A549 (cell line): ENCODE measurements at regions not wholly inside any gene's neighbourhood (a gene's known extent, or its start where the extent isn't known, plus 50 kb on each side); places are given as distances from the start of the nearest gene placed in this dataset.

Source experiments
- ATAC-seq, 2 experiments: fragments of 200-7000 bp in 1 of 2; fragments of >200 bp in 1 of 2; cut with Nextera tagmentation in 1 of 2; cut with Tn5 transposase in 1 of 2; 3 replicates each; pipeline versions ENCODE4 v1.8.0 to v1.9.1; 2018 to 2020; ENCODE audit warnings: mild to moderate bottlenecking in 1 of 2, moderate library complexity in 1 of 2
- CTCF ChIA-PET: fragments of 300-600 bp; sonication (Branson Sonifier 250); formaldehyde crosslinking; extraction: SDS; loops from one replicate; lab custom pipeline; 2021; ENCODE audit warnings: antibody characterized with exemption, inconsistent platforms; lab: Yijun Ruan, JAX
- POLR2A ChIA-PET: fragments of 350-600 bp; formaldehyde crosslinking; extraction: SDS; loops from one replicate; lab custom pipeline; 2021; ENCODE audit warnings: antibody characterized with exemption, inconsistent platforms; lab: Yijun Ruan, JAX
- DNase-seq, 2 experiments: peaks; one replicate each; pipeline versions ENCODE4 v3.0.0 to v3.0.0-alpha.2; 2011 to 2016; ENCODE audit warnings: low read depth in 1 of 2, low spot score in 1 of 2
- FAIRE-seq: peaks from 2 replicates; lab custom pipeline; 2011; peaks lifted over from hg19 to GRCh38; lab: Jason Lieb, UNC
- H3K27ac ChIP-seq, 2 experiments: fragments of >200 bp; sonication (Bioruptor Twin); formaldehyde crosslinking; 3 replicates each; pipeline ENCODE4 v1.5.1; 2016 to 2017
- H3K4me1 ChIP-seq: fragments of >200 bp; sonication (Bioruptor Twin); formaldehyde crosslinking; 3 replicates; pipeline ENCODE4 v1.6.1; 2016
- H3K4me2 ChIP-seq: fragments of >200 bp; sonication (Bioruptor Twin); formaldehyde crosslinking; 3 replicates; pipeline ENCODE4 v1.6.1; 2016
- H3K4me3 ChIP-seq: fragments of >200 bp; sonication (Bioruptor Twin); formaldehyde crosslinking; 3 replicates; pipeline ENCODE4 v1.5.1; 2016
- H3K9me3 ChIP-seq: fragments of >200 bp; sonication (Bioruptor Twin); formaldehyde crosslinking; 3 replicates; pipeline ENCODE4 v1.6.1; 2016
- BHLHE40 ChIP-seq: IDR thresholded peaks from 2 replicates; pipeline ENCODE4 v1.6.1; 2012; ENCODE audit warnings: low read depth, low read length, inconsistent platforms
- CHD2 ChIP-seq: fragments of 150-350 bp; IDR thresholded peaks from 2 replicates; pipeline ENCODE4 v1.6.1; 2014; ENCODE audit warnings: low read length; ENCODE audit not compliant: partially characterized antibody
- CHD4 ChIP-seq: fragments of 200-600 bp; sonication (generic); IDR thresholded peaks from 2 replicates; pipeline ENCODE4 v1.6.1; 2016; ENCODE audit warnings: antibody characterized with exemption, mild to moderate bottlenecking, borderline replicate concordance
- EHMT2 ChIP-seq: fragments of 200-600 bp; sonication (generic); IDR thresholded peaks from 2 replicates; pipeline ENCODE4 v1.6.1; 2016; ENCODE audit warnings: antibody characterized with exemption, low read depth, mild to moderate bottlenecking, moderate library complexity
- FOSL2 ChIP-seq, 2 experiments: fragments of 450-650 bp in 1 of 2; fragments of >200 bp in 1 of 2; sonication (Bioruptor Twin) in 1 of 2; formaldehyde crosslinking; IDR thresholded peaks; 2 replicates each; pipeline versions ENCODE4 v1.5.0 to v1.6.1; 2016 to 2020; ENCODE audit warnings: mild to moderate bottlenecking in 1 of 2, moderate library complexity in 1 of 2
- GATA3 ChIP-seq: IDR thresholded peaks from 2 replicates; pipeline ENCODE4 v1.6.1; 2012; ENCODE audit warnings: borderline replicate concordance
- HOXB13 ChIP-seq: fragments of 250-450 bp; sonication (Bioruptor Pico); IDR thresholded peaks from 2 replicates; pipeline ENCODE4 v1.5.0; 2020; ENCODE audit warnings: low read depth, mild to moderate bottlenecking, moderate library complexity
- KDM5A ChIP-seq: fragments of 200-600 bp; sonication (generic); IDR thresholded peaks from 2 replicates; pipeline ENCODE4 v1.6.1; 2016; ENCODE audit warnings: antibody characterized with exemption, mild to moderate bottlenecking
- NR3C1 ChIP-seq: fragments of >200 bp; sonication (Bioruptor Twin); formaldehyde crosslinking; IDR thresholded peaks from 3 replicates; pipeline ENCODE4 v1.6.1; 2017
- PHF8 ChIP-seq: fragments of 200-600 bp; sonication (generic); IDR thresholded peaks from 2 replicates; pipeline ENCODE4 v1.6.1; 2016; ENCODE audit warnings: low read depth, mild to moderate bottlenecking, antibody characterized with exemption, moderate library complexity, borderline replicate concordance
- RAD21 ChIP-seq, 2 experiments: fragments of >200 bp in 1 of 2; sonication (Bioruptor Twin) in 1 of 2; formaldehyde crosslinking in 1 of 2; IDR thresholded peaks in 1 of 2; conservative IDR thresholded peaks in 1 of 2; 2 replicates in 1 of 2; 3 replicates in 1 of 2; pipeline ENCODE4 v1.6.1; 2012 to 2018; ENCODE audit warnings: inconsistent platforms in 1 of 2
- RCOR1 ChIP-seq: fragments of 150-350 bp; IDR thresholded peaks from 2 replicates; pipeline ENCODE4 v1.6.1; 2014; ENCODE audit warnings: antibody characterized with exemption, low read length, low read depth
- REST ChIP-seq: fragments of 200-600 bp; sonication (generic); IDR thresholded peaks from 2 replicates; pipeline ENCODE4 v1.6.1; 2016; ENCODE audit warnings: antibody characterized with exemption, mild to moderate bottlenecking, moderate library complexity
- SREBF2 ChIP-seq: fragments of 450-650 bp; IDR thresholded peaks from 2 replicates; pipeline ENCODE4 v1.6.1; 2014; ENCODE audit warnings: mild to moderate bottlenecking, moderate library complexity
- TFCP2L1 ChIP-seq: fragments of 250-450 bp; sonication (Bioruptor Pico); IDR thresholded peaks from 2 replicates; pipeline ENCODE4 v1.5.0; 2021; ENCODE audit warnings: mild to moderate bottlenecking
- ZNF302 ChIP-seq: fragments of 250-450 bp; sonication (Bioruptor Pico); IDR thresholded peaks from 2 replicates; pipeline ENCODE4 v1.9.0; 2021; ENCODE audit warnings: inconsistent platforms, mild to moderate bottlenecking, moderate library complexity
- ZSCAN20 ChIP-seq: fragments of 250-450 bp; sonication (Bioruptor Pico); IDR thresholded peaks from 2 replicates; pipeline ENCODE4 v1.8.0; 2022; ENCODE audit warnings: mild to moderate bottlenecking, moderate library complexity
- WGBS: methylation state at CpG from one replicate; pipeline ENCODE4 v1.1.6; 2017; ENCODE audit errors: missing lambda C conversion rate; 5-methylcytosine and 5-hydroxymethylcytosine counted together
- TF ChIP-seq, protein P1 (sequence below): IDR thresholded peaks from 2 replicates; pipeline ENCODE4 v1.6.1; 2012
- TF ChIP-seq, protein P2 (sequence below): IDR thresholded peaks from 2 replicates; pipeline ENCODE4 v1.6.1; 2012; ENCODE audit warnings: low read depth, borderline replicate concordance
- TF ChIP-seq, protein P3 (sequence below): fragments of 450-650 bp; IDR thresholded peaks from 2 replicates; pipeline ENCODE4 v1.6.1; 2014; ENCODE audit warnings: antibody characterized with exemption
- TF ChIP-seq, protein P4 (sequence below): fragments of 250-450 bp; sonication (Bioruptor Pico); IDR thresholded peaks from 2 replicates; pipeline ENCODE4 v1.5.0; 2021; ENCODE audit warnings: mild to moderate bottlenecking, moderate library complexity, borderline replicate concordance

GRCh38 chr5:89930591-89931392 lies 478.8 kb downstream of the CETN3 start:
- ATAC-seq (no peak), FAIRE-seq (no peak), DNase-seq (no peak)
- 2% methylated on average over 5 of the region's 5 CpGs for WGBS
- no peak overlapping the region for H3K27ac ChIP-seq
- no peak overlapping the region for H3K4me2 ChIP-seq
- TF ChIP-seq RCOR1 (no peak), CHD4 (no peak), FOSL2 (IDR thresholded peaks at IDR 0.05) (no peak), FOSL2 (CRISPR knock-in tag; IDR thresholded peaks at IDR 0.05) (no peak), TFCP2L1 (CRISPR knock-in tag) (no peak), GATA3 (no peak), EHMT2 (no peak), ZNF302 (CRISPR knock-in tag) (no peak), HOXB13 (no peak), PHF8 (no peak), RAD21 (conservative IDR thresholded peaks at IDR 0.05 in 1 of 2, IDR thresholded peaks at IDR 0.05 in 1 of 2) (no peak), KDM5A (no peak), REST (no peak), BHLHE40 (no peak), SREBF2 (no peak), CHD2 (no peak), ZSCAN20 (CRISPR knock-in tag) (no peak)
- TF ChIP-seq, protein P1, sequence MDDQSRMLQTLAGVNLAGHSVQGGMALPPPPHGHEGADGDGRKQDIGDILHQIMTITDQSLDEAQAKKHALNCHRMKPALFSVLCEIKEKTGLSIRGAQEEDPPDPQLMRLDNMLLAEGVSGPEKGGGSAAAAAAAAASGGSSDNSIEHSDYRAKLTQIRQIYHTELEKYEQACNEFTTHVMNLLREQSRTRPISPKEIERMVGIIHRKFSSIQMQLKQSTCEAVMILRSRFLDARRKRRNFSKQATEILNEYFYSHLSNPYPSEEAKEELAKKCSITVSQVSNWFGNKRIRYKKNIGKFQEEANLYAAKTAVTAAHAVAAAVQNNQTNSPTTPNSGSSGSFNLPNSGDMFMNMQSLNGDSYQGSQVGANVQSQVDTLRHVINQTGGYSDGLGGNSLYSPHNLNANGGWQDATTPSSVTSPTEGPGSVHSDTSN: no peak
- TF ChIP-seq, protein P2, sequence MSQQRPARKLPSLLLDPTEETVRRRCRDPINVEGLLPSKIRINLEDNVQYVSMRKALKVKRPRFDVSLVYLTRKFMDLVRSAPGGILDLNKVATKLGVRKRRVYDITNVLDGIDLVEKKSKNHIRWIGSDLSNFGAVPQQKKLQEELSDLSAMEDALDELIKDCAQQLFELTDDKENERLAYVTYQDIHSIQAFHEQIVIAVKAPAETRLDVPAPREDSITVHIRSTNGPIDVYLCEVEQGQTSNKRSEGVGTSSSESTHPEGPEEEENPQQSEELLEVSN: no peak
- TF ChIP-seq, protein P3, sequence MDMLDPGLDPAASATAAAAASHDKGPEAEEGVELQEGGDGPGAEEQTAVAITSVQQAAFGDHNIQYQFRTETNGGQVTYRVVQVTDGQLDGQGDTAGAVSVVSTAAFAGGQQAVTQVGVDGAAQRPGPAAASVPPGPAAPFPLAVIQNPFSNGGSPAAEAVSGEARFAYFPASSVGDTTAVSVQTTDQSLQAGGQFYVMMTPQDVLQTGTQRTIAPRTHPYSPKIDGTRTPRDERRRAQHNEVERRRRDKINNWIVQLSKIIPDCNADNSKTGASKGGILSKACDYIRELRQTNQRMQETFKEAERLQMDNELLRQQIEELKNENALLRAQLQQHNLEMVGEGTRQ: no peak
- ChIA-PET POLR2A (no interaction called here), CTCF (no interaction called here)
- H3K4me1 ChIP-seq: no peaks in the 10 kb centered on the region
- H3K9me3 ChIP-seq: no peaks in the 10 kb centered on the region
- H3K4me3 ChIP-seq: no peak overlapping the region

GRCh38 chr5:89929834-89930233 lies 479.7 kb downstream of the CETN3 start:
- ChIA-PET CTCF (no interaction called here), POLR2A (no interaction called here)
- no peak for FAIRE-seq
- H3K9me3 ChIP-seq: no peaks in the 10 kb centered on the region
- TF ChIP-seq NR3C1 (no peak), TFCP2L1 (CRISPR knock-in tag) (no peak)
- TF ChIP-seq, protein P4, sequence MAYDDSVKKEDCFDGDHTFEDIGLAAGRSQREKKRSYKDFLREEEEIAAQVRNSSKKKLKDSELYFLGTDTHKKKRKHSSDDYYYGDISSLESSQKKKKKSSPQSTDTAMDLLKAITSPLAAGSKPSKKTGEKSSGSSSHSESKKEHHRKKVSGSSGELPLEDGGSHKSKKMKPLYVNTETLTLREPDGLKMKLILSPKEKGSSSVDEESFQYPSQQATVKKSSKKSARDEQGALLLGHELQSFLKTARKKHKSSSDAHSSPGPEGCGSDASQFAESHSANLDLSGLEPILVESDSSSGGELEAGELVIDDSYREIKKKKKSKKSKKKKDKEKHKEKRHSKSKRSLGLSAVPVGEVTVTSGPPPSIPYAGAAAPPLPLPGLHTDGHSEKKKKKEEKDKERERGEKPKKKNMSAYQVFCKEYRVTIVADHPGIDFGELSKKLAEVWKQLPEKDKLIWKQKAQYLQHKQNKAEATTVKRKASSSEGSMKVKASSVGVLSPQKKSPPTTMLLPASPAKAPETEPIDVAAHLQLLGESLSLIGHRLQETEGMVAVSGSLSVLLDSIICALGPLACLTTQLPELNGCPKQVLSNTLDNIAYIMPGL (CRISPR knock-in tag): no peak
- TF ChIP-seq, all 56 proteins: peak for 0
- no peak overlapping the region for H3K4me2 ChIP-seq
- 0% methylated on average over 1 of the region's 1 CpG for WGBS
- H3K27ac ChIP-seq: no peak overlapping the region
- DNase-seq (no peak), ATAC-seq (no peak)
- no peaks in the 10 kb centered on the region for H3K4me1 ChIP-seq
- no peak overlapping the region for H3K4me3 ChIP-seq
